Thymus (tissue), 11 donors: ENCODE measurements at regions not wholly inside any gene's neighbourhood (a gene's known extent, or its start where the extent isn't known, plus 50 kb on each side); places are given as distances from the start of the nearest gene placed in this dataset.

Source experiments
- DNase-seq, 9 donors: peaks; one replicate each; pipeline ENCODE4 v3.0.0-alpha.2; 2013; ENCODE audit warnings: low spot score in 9 of 9, low read depth in 6 of 9, missing footprints in 1 of 9
- H3K27ac ChIP-seq, 2 donors: one replicate each; pipeline ENCODE4 v1.5.1; 2013; ENCODE audit warnings: control low read depth in 1 of 2, low read depth in 1 of 2, low read length in 1 of 2, mild to moderate bottlenecking in 1 of 2, moderate library complexity in 1 of 2
- H3K27me3 ChIP-seq, 2 donors: one replicate each; pipeline ENCODE4 v1.5.1; 2013; ENCODE audit warnings: low read length in 1 of 2; ENCODE audit not compliant: control insufficient read depth in 2 of 2, insufficient read depth in 1 of 2
- H3K36me3 ChIP-seq, 2 donors: one replicate each; pipeline ENCODE4 v1.5.1; 2013; ENCODE audit warnings: low read length in 1 of 2, mild to moderate bottlenecking in 1 of 2, moderate library complexity in 1 of 2; ENCODE audit not compliant: control insufficient read depth in 2 of 2, insufficient read depth in 2 of 2
- H3K4me1 ChIP-seq, 2 donors: one replicate each; pipeline ENCODE4 v1.5.1; 2013; ENCODE audit warnings: low read length in 2 of 2; ENCODE audit not compliant: control insufficient read depth in 2 of 2, insufficient read depth in 2 of 2
- H3K4me3 ChIP-seq, 2 donors: one replicate each; pipeline ENCODE4 v1.5.1; 2013; ENCODE audit warnings: low read length in 2 of 2, control low read depth in 1 of 2, mild to moderate bottlenecking in 1 of 2
- H3K9me3 ChIP-seq, 2 donors: one replicate each; pipeline ENCODE4 v1.5.1; 2013; ENCODE audit warnings: low read length in 1 of 2, mild to moderate bottlenecking in 1 of 2; ENCODE audit not compliant: control insufficient read depth in 2 of 2, insufficient read depth in 1 of 2
- WGBS: extraction: QIAGEN DNeasy Blood & Tissue Kit; methylation state at CpG from one replicate; pipeline ENCODE4 v1.1.7; 2013; 5-methylcytosine and 5-hydroxymethylcytosine counted together
- donor health status: healthy.

- no peak overlapping the region for H3K4me3 ChIP-seq
- WGBS, result 83% methylated on average over 1 of the region's 1 CpG
Observed at GRCh38 chr1:79849388-79849787, 842.9 kb upstream of the ADGRL4 start.

GRCh38 chr1:79848316-79848715 lies 841.8 kb upstream of the ADGRL4 start:
- Histone ChIP-seq H3K27me3 (no peaks in the 10 kb centered on the region), H3K4me1 (no peaks in the 10 kb centered on the region), H3K9me3 (no peaks in the 10 kb centered on the region), H3K36me3 (no peaks in the 10 kb centered on the region), H3K4me3 (no peak overlapping the region), H3K27ac (no peak overlapping the region)
- no peak for DNase-seq

More at GRCh38 chr1:79849388-79849787, 842.9 kb upstream of the ADGRL4 start:
- Histone ChIP-seq H3K27me3 (no peaks in the 10 kb centered on the region), H3K36me3 (no peaks in the 10 kb centered on the region), H3K27ac (no peak overlapping the region), H3K4me1 (no peaks in the 10 kb centered on the region), H3K9me3 (no peaks in the 10 kb centered on the region)
- DNase-seq, result no peak

- WGBS, result 72% methylated on average over 5 of the region's 5 CpGs
- Histone ChIP-seq H3K4me3 (no peak overlapping the region), H3K9me3 (no peaks in the 10 kb centered on the region), H3K4me1 (no peaks in the 10 kb centered on the region), H3K27ac (no peak overlapping the region), H3K27me3 (no peaks in the 10 kb centered on the region), H3K36me3 (no peaks in the 10 kb centered on the region)
- DNase-seq, result no peak
Observed at GRCh38 chr1:79847700-79848099, 841.2 kb upstream of the ADGRL4 start.

- Histone ChIP-seq H3K36me3 (no peaks in the 10 kb centered on the region), H3K27me3 (no peaks in the 10 kb centered on the region), H3K9me3 (no peaks in the 10 kb centered on the region), H3K4me3 (no peak overlapping the region), H3K4me1 (no peaks in the 10 kb centered on the region), H3K27ac (no peak overlapping the region)
- DNase-seq, result no peak
- WGBS, result 92% methylated on average over 1 of the region's 1 CpG
Observed at GRCh38 chr1:79845936-79846335, 839.4 kb upstream of the ADGRL4 start.

- no peaks in the 10 kb centered on the region for H3K4me1 ChIP-seq
- 94% methylated on average over 4 of the region's 4 CpGs for WGBS
- no peaks in the 10 kb centered on the region for H3K36me3 ChIP-seq
- DNase-seq, result no peak
- H3K9me3 ChIP-seq, result no peaks in the 10 kb centered on the region
- no peak overlapping the region for H3K27ac ChIP-seq
- H3K4me3 ChIP-seq, result no peak overlapping the region
- no peaks in the 10 kb centered on the region for H3K27me3 ChIP-seq
Observed at GRCh38 chr1:79842811-79843210, 836.3 kb upstream of the ADGRL4 start.

- no peak overlapping the region for H3K4me3 ChIP-seq
- no peaks in the 10 kb centered on the region for H3K9me3 ChIP-seq
- H3K36me3 ChIP-seq, result no peaks in the 10 kb centered on the region
- no peaks in the 10 kb centered on the region for H3K4me1 ChIP-seq
- H3K27ac ChIP-seq, result no peak overlapping the region
- DNase-seq, result no peak
- WGBS, result 84% methylated on average over 1 of the region's 1 CpG
- H3K27me3 ChIP-seq, result no peaks in the 10 kb centered on the region
Observed at GRCh38 chr1:79839882-79840281, 833.4 kb upstream of the ADGRL4 start.

GRCh38 chr1:79827446-79827845 lies 820.9 kb upstream of the ADGRL4 start:
- DNase-seq, result no peak
- H3K27me3 ChIP-seq, result no peaks in the 10 kb centered on the region
- no peak overlapping the region for H3K4me3 ChIP-seq
- peaks cover 0 to 2% of the 10 kb centered on the region in 2 donors for H3K9me3 ChIP-seq
- no peak overlapping the region for H3K27ac ChIP-seq
- H3K4me1 ChIP-seq, result no peaks in the 10 kb centered on the region
- WGBS, result 91% methylated on average over 2 of the region's 2 CpGs
- H3K36me3 ChIP-seq, result no peaks in the 10 kb centered on the region

- no peaks in the 10 kb centered on the region for H3K27me3 ChIP-seq
- peaks cover 2 to 8% of the 10 kb centered on the region in 2 donors for H3K9me3 ChIP-seq
- DNase-seq, result no peak
- H3K27ac ChIP-seq, result no peak overlapping the region
- H3K4me1 ChIP-seq, result no peaks in the 10 kb centered on the region
- no peaks in the 10 kb centered on the region for H3K36me3 ChIP-seq
- WGBS, result 88% methylated on average over 3 of the region's 3 CpGs
- no peak overlapping the region for H3K4me3 ChIP-seq
Observed at GRCh38 chr1:79825551-79825950, 819.0 kb upstream of the ADGRL4 start.

GRCh38 chr1:79822053-79822452 lies 815.5 kb upstream of the ADGRL4 start:
- Histone ChIP-seq H3K36me3 (no peaks in the 10 kb centered on the region), H3K4me3 (no peak overlapping the region), H3K4me1 (no peaks in the 10 kb centered on the region), H3K9me3 (peaks cover 2 to 8% of the 10 kb centered on the region in 2 donors), H3K27ac (no peak overlapping the region), H3K27me3 (no peaks in the 10 kb centered on the region)
- DNase-seq, result no peak
- WGBS, result 96% methylated on average over 11 of the region's 11 CpGs

- WGBS, result 91% methylated on average over 3 of the region's 3 CpGs
- Histone ChIP-seq H3K4me1 (no peaks in the 10 kb centered on the region), H3K27me3 (no peaks in the 10 kb centered on the region), H3K9me3 (peaks cover 2 to 8% of the 10 kb centered on the region in 2 donors), H3K4me3 (no peak overlapping the region), H3K27ac (no peak overlapping the region), H3K36me3 (no peaks in the 10 kb centered on the region)
- no peak for DNase-seq
Observed at GRCh38 chr1:79819140-79819539, 812.6 kb upstream of the ADGRL4 start.
